SW 1271 (cell line): ENCODE measurements at regions not wholly inside any gene's neighbourhood (a gene's known extent, or its start where the extent isn't known, plus 50 kb on each side); places are given as distances from the start of the nearest gene placed in this dataset.
"Not testable (repeated sequence)": the region's sequence is repeated elsewhere in the genome, so short reads cannot be mapped to it uniquely, and the experiment has no call there.

ENCODE experiments used
- DNase-seq, 2 experiments: peaks; one replicate each; lab custom pipeline; 2025; lab: John Stamatoyannopoulos, UW

- DNase-seq = no peak
Measured at GRCh38 chr10:11691319-11691755, 50.8 kb upstream of the ECHDC3 start.

- DNase-seq = no peak
Measured at GRCh38 chr10:11689945-11690736, 52.0 kb upstream of the ECHDC3 start.

GRCh38 chr10:11688448-11688795, 53.8 kb upstream of the ECHDC3 start:
- DNase-seq = not testable (repeated sequence)

GRCh38 chr10:11687779-11688447, 54.3 kb upstream of the ECHDC3 start:
- no peak for DNase-seq

- no peak for DNase-seq
Measured at GRCh38 chr10:11687357-11687771, 54.8 kb upstream of the ECHDC3 start.

- no peak for DNase-seq
Measured at GRCh38 chr10:11685787-11686218, 56.4 kb upstream of the ECHDC3 start.

GRCh38 chr10:11684717-11685645, 57.2 kb upstream of the ECHDC3 start:
- peak; percentile 9 to 36 for DNase-seq

GRCh38 chr10:11684341-11684716, 57.9 kb upstream of the ECHDC3 start:
- not testable (repeated sequence) for DNase-seq

GRCh38 chr10:11683529-11684320, 58.5 kb upstream of the ECHDC3 start:
- no peak for DNase-seq

- DNase-seq = no peak
Measured at GRCh38 chr10:11682851-11683250, 59.3 kb upstream of the ECHDC3 start.

- DNase-seq = no peak
Measured at GRCh38 chr10:11682267-11682683, 59.9 kb upstream of the ECHDC3 start.

GRCh38 chr10:11680496-11680895, 61.7 kb upstream of the ECHDC3 start:
- no peak for DNase-seq

GRCh38 chr10:11679946-11680345, 62.2 kb upstream of the ECHDC3 start:
- DNase-seq = no peak

- DNase-seq = no peak
Measured at GRCh38 chr10:11678074-11678793, 63.9 kb upstream of the ECHDC3 start.

GRCh38 chr10:11677480-11677879, 64.7 kb upstream of the ECHDC3 start:
- DNase-seq = no peak

- DNase-seq = no peak
Measured at GRCh38 chr10:11673346-11674280, 62.2 kb upstream of the USP6NL start.

GRCh38 chr10:11672836-11673235, 61.4 kb upstream of the USP6NL start:
- no peak for DNase-seq

- DNase-seq = no peak
Measured at GRCh38 chr10:11670381-11670780, 58.9 kb upstream of the USP6NL start.

- DNase-seq = no peak
Measured at GRCh38 chr10:11668847-11669610, 57.6 kb upstream of the USP6NL start.
